Keratinocyte (primary cell): ENCODE measurements at regions not wholly inside any gene's neighbourhood (a gene's known extent, or its start where the extent isn't known, plus 50 kb on each side); places are given as distances from the start of the nearest gene placed in this dataset.
"Not testable (repeated sequence)": the region's sequence is repeated elsewhere in the genome, so short reads cannot be mapped to it uniquely, and the experiment has no call there.

Source experiments
- CTCF ChIP-seq, 3 experiments: IDR thresholded peaks in 1 of 3; conservative IDR thresholded peaks in 1 of 3; optimal IDR thresholded peaks in 1 of 3; 2 replicates in 2 of 3; 3 replicates in 1 of 3; pipeline versions ENCODE3 to v1.5.1; 2011; ENCODE audit warnings: low read length in 3 of 3, mild to moderate bottlenecking in 3 of 3, moderate library complexity in 2 of 3, control low read depth in 1 of 3, inconsistent platforms in 1 of 3; ENCODE audit not compliant: insufficient read depth in 2 of 3; ENCODE audit errors: extremely low read depth in 1 of 3
- EZH2 ChIP-seq: IDR thresholded peaks from one replicate; pipeline ENCODE4 v1.6.1; 2012; ENCODE audit warnings: inconsistent platforms, mild to moderate bottlenecking, low read length, moderate library complexity

DNA sequence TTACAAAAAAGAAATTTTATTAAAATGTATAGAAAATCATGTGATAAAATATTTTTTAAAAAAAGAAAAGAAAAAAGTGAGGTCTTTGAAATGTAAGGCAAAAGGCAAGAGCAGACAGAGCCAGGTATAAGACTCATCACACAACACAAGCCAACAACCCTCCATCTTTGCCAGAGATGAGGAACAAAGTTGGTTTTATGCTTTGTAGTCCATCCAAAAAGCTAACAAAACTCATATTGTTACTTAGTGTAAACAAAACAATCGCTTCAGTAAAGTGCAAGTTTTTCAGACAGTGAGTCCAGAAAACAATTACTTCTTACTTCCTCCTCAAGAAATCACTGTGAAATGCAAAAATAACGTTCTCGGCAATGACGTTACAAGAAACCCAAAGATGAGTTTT lies 233.9 kb upstream of the FRG1 start:
- TF ChIP-seq EZH2; CTCF (optimal IDR thresholded peaks at IDR 0.05 in 1 of 3, IDR thresholded peaks at IDR 0.05 in 1 of 3, conservative IDR thresholded peaks at IDR 0.05 in 1 of 3; ENCODE audit: extremely low read depth in 1 of 3, insufficient read depth in 2 of 3, low read length in 3 of 3): not testable (repeated sequence)
